ENCODE measurements at regions not wholly inside any gene's neighbourhood (a gene's known extent, or its start where the extent isn't known, plus 50 kb on each side); places are given as distances from the start of the nearest gene placed in this dataset.

DNA sequence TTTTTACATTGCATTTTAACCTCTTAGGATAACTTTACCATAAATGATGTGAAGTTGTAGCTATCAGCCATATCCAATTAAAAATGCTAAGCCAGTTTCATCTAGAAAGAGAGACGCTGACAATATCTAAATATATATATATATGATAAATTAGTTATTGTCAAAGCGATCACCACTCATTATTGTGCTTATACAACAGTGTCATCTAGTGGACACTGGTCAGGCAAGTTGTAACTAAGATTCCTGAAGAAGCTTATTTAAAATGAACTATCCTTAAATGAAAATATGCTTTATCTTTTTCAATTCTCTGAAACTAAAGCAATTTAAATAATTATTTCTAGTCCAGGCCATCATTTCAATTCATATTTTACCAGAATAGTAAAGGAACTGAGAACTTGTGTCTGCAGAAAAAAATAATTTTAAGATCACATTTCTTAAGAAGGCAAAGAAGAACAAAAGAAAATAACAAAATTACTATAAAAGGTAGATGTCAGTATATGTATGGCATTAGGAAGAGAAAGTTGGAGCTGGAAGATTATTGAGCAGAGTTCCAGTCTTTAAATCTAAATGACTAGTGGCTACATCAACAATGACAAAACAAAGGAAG lies 193.3 kb upstream of the SNX7 start:
- Histone ChIP-seq H3K36me3 (ENCODE audit: control insufficient read depth in 4 of 4, insufficient read depth in 4 of 4, low read length in 3 of 4) (no peaks in the 10 kb centered on the region), H3K4me3 (ENCODE audit: control insufficient read depth in 1 of 7, extremely low read depth in 1 of 7, insufficient read depth in 4 of 7, low read depth in 2 of 7, low read length in 6 of 7) (no peak overlapping the region), H3K27me3 (replicated peaks in 2 of 5; ENCODE audit: control insufficient read depth in 4 of 5, insufficient read depth in 5 of 5, low read length in 4 of 5) (no peaks in the 10 kb centered on the region), H3K4me1 (ENCODE audit: control extremely low read depth in 1 of 4, control insufficient read depth in 4 of 4, insufficient read depth in 4 of 4, low read length in 3 of 4) (no peaks in the 10 kb centered on the region), H3K9me3 (ENCODE audit: control extremely low read depth in 1 of 5, control insufficient read depth in 4 of 5, insufficient read depth in 2 of 5, low read depth in 1 of 5, low read length in 4 of 5) (no peaks in the 10 kb centered on the region), H3K27ac (ENCODE audit: insufficient read depth in 1 of 2, low read depth in 1 of 2, low read length in 2 of 2, poor library complexity in 1 of 2, severe bottlenecking in 2 of 2) (no peak overlapping the region)
- ChIA-PET POLR2A (no interaction called here), CTCF (interaction anchor here (0.6 to 2.6 kb wide), 12 partner anchors 8 to 1502 kb away, joined by 3 to 13 read pairs (median 4); no protein-coding TSS in a partner anchor)
- DNase-seq: peak; percentile 60 to 79 (median 75)
- no CpG with 5 or more reads among the region's 2 CpGs for WGBS (ENCODE audit: insufficient coverage)

- Histone ChIP-seq H3K4me1 (ENCODE audit: control extremely low read depth in 1 of 4, control insufficient read depth in 4 of 4, insufficient read depth in 4 of 4, low read length in 3 of 4) (no peaks in the 10 kb centered on the region), H3K9me3 (ENCODE audit: control extremely low read depth in 1 of 5, control insufficient read depth in 4 of 5, insufficient read depth in 2 of 5, low read depth in 1 of 5, low read length in 4 of 5) (no peaks in the 10 kb centered on the region), H3K27me3 (replicated peaks in 2 of 5; ENCODE audit: control insufficient read depth in 4 of 5, insufficient read depth in 5 of 5, low read length in 4 of 5) (no peaks in the 10 kb centered on the region), H3K27ac (ENCODE audit: insufficient read depth in 1 of 2, low read depth in 1 of 2, low read length in 2 of 2, poor library complexity in 1 of 2, severe bottlenecking in 2 of 2) (no peak overlapping the region), H3K36me3 (ENCODE audit: control insufficient read depth in 4 of 4, insufficient read depth in 4 of 4, low read length in 3 of 4) (no peaks in the 10 kb centered on the region), H3K4me3 (ENCODE audit: control insufficient read depth in 1 of 7, extremely low read depth in 1 of 7, insufficient read depth in 4 of 7, low read depth in 2 of 7, low read length in 6 of 7) (no peak overlapping the region)
- no peak for DNase-seq
- CTCF ChIA-PET: interaction anchor here (0.9 to 2.4 kb wide), 7 partner anchors 9 to 1502 kb away, joined by 3 to 13 read pairs (median 5); no protein-coding TSS in a partner anchor
- no CpG with 5 or more reads among the region's 4 CpGs for WGBS (ENCODE audit: insufficient coverage)
- POLR2A ChIA-PET: no interaction called here
These were observed 193.9 kb upstream of the SNX7 start for GRCh38 chr1:98467586-98467985.

DNA sequence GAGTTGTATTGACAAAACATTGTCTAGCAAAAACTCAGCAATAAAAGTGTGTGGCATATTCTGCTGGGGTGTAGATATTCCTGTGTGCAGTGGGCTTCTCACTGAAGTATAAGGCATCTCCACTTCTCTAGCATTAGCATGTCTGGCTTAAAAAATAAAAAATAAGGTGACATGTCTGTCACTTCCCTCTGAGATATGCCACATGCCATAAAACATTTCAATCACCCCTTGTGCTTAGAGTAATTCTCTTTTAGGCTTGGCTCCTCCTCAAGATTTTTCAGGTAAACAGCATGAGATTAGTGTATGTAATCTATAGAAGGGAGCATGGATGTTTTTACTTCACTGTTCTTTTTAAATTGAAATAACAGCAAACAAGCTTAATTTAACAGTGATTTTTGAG lies 194.4 kb upstream of the SNX7 start:
- H3K4me1 ChIP-seq (ENCODE audit: control extremely low read depth in 1 of 4, control insufficient read depth in 4 of 4, insufficient read depth in 4 of 4, low read length in 3 of 4): no peaks in the 10 kb centered on the region
- no peak overlapping the region for H3K4me3 ChIP-seq (ENCODE audit: control insufficient read depth in 1 of 7, extremely low read depth in 1 of 7, insufficient read depth in 4 of 7, low read depth in 2 of 7, low read length in 6 of 7)
- no peaks in the 10 kb centered on the region for H3K27me3 ChIP-seq (replicated peaks in 2 of 5; ENCODE audit: control insufficient read depth in 4 of 5, insufficient read depth in 5 of 5, low read length in 4 of 5)
- DNase-seq: no peak
- no peak overlapping the region for H3K27ac ChIP-seq (ENCODE audit: insufficient read depth in 1 of 2, low read depth in 1 of 2, low read length in 2 of 2, poor library complexity in 1 of 2, severe bottlenecking in 2 of 2)
- CTCF ChIA-PET: interaction anchor here (0.9 to 2.4 kb wide), 5 partner anchors 9 to 1501 kb away, joined by 3 to 13 read pairs (median 6); no protein-coding TSS in a partner anchor
- no peaks in the 10 kb centered on the region for H3K9me3 ChIP-seq (ENCODE audit: control extremely low read depth in 1 of 5, control insufficient read depth in 4 of 5, insufficient read depth in 2 of 5, low read depth in 1 of 5, low read length in 4 of 5)
- no peaks in the 10 kb centered on the region for H3K36me3 ChIP-seq (ENCODE audit: control insufficient read depth in 4 of 4, insufficient read depth in 4 of 4, low read length in 3 of 4)
- POLR2A ChIA-PET: no interaction called here

- Histone ChIP-seq H3K4me3 (ENCODE audit: control insufficient read depth in 1 of 7, extremely low read depth in 1 of 7, insufficient read depth in 4 of 7, low read depth in 2 of 7, low read length in 6 of 7) (no peak overlapping the region), H3K4me1 (ENCODE audit: control extremely low read depth in 1 of 4, control insufficient read depth in 4 of 4, insufficient read depth in 4 of 4, low read length in 3 of 4) (no peaks in the 10 kb centered on the region), H3K27ac (ENCODE audit: insufficient read depth in 1 of 2, low read depth in 1 of 2, low read length in 2 of 2, poor library complexity in 1 of 2, severe bottlenecking in 2 of 2) (no peak overlapping the region), H3K27me3 (replicated peaks in 2 of 5; ENCODE audit: control insufficient read depth in 4 of 5, insufficient read depth in 5 of 5, low read length in 4 of 5) (no peaks in the 10 kb centered on the region), H3K36me3 (ENCODE audit: control insufficient read depth in 4 of 4, insufficient read depth in 4 of 4, low read length in 3 of 4) (no peaks in the 10 kb centered on the region), H3K9me3 (ENCODE audit: control extremely low read depth in 1 of 5, control insufficient read depth in 4 of 5, insufficient read depth in 2 of 5, low read depth in 1 of 5, low read length in 4 of 5) (no peaks in the 10 kb centered on the region)
- DNase-seq: no peak
- ChIA-PET CTCF (no interaction called here), POLR2A (no interaction called here)
- WGBS (ENCODE audit: insufficient coverage): 95% methylated on average over 7 of the region's 7 CpGs
These were observed 199.6 kb upstream of the SNX7 start for GRCh38 chr1:98461873-98462385.

DNA sequence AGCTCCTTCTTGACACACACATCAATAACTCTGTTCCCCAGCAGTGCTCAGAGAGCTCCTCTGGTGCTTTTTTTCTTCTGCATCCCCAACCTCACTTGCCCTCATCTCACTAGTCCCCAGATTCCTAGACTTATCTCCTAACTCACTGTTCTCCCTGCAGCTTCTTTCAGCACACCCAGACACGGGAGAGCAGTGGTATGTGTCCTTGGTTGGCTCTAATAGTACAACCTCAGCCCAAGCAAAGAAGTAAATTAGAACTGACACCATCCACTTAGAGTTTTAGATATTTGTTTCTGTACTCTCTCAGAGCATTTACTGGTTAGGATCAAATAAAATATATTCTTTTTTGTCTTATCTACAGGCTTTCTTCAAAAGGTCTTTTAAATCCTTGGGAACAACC lies 201.4 kb upstream of the SNX7 start:
- 86% methylated on average over 1 of the region's 1 CpG for WGBS (ENCODE audit: insufficient coverage)
- DNase-seq: no peak
- no peaks in the 10 kb centered on the region for H3K9me3 ChIP-seq (ENCODE audit: control extremely low read depth in 1 of 5, control insufficient read depth in 4 of 5, insufficient read depth in 2 of 5, low read depth in 1 of 5, low read length in 4 of 5)
- H3K27me3 ChIP-seq (replicated peaks in 2 of 5; ENCODE audit: control insufficient read depth in 4 of 5, insufficient read depth in 5 of 5, low read length in 4 of 5): no peaks in the 10 kb centered on the region
- H3K4me3 ChIP-seq (ENCODE audit: control insufficient read depth in 1 of 7, extremely low read depth in 1 of 7, insufficient read depth in 4 of 7, low read depth in 2 of 7, low read length in 6 of 7): no peak overlapping the region
- POLR2A ChIA-PET: no interaction called here
- H3K27ac ChIP-seq (ENCODE audit: insufficient read depth in 1 of 2, low read depth in 1 of 2, low read length in 2 of 2, poor library complexity in 1 of 2, severe bottlenecking in 2 of 2): no peak overlapping the region
- H3K4me1 ChIP-seq (ENCODE audit: control extremely low read depth in 1 of 4, control insufficient read depth in 4 of 4, insufficient read depth in 4 of 4, low read length in 3 of 4): no peaks in the 10 kb centered on the region
- H3K36me3 ChIP-seq (ENCODE audit: control insufficient read depth in 4 of 4, insufficient read depth in 4 of 4, low read length in 3 of 4): no peaks in the 10 kb centered on the region
- CTCF ChIA-PET: interaction anchor here (3.0 kb wide), 1 partner anchor 9 kb away, joined by 8 read pairs; no protein-coding TSS in a partner anchor

GRCh38 chr1:98459486-98459870 lies 202.0 kb upstream of the SNX7 start:
- Histone ChIP-seq H3K27me3 (replicated peaks in 2 of 5; ENCODE audit: control insufficient read depth in 4 of 5, insufficient read depth in 5 of 5, low read length in 4 of 5) (no peaks in the 10 kb centered on the region), H3K9me3 (ENCODE audit: control extremely low read depth in 1 of 5, control insufficient read depth in 4 of 5, insufficient read depth in 2 of 5, low read depth in 1 of 5, low read length in 4 of 5) (no peaks in the 10 kb centered on the region), H3K4me3 (ENCODE audit: control insufficient read depth in 1 of 7, extremely low read depth in 1 of 7, insufficient read depth in 4 of 7, low read depth in 2 of 7, low read length in 6 of 7) (no peak overlapping the region), H3K36me3 (ENCODE audit: control insufficient read depth in 4 of 4, insufficient read depth in 4 of 4, low read length in 3 of 4) (no peaks in the 10 kb centered on the region), H3K4me1 (ENCODE audit: control extremely low read depth in 1 of 4, control insufficient read depth in 4 of 4, insufficient read depth in 4 of 4, low read length in 3 of 4) (no peaks in the 10 kb centered on the region), H3K27ac (ENCODE audit: insufficient read depth in 1 of 2, low read depth in 1 of 2, low read length in 2 of 2, poor library complexity in 1 of 2, severe bottlenecking in 2 of 2) (no peak overlapping the region)
- ChIA-PET CTCF (interaction anchor here (3.0 kb wide), 1 partner anchor 9 kb away, joined by 8 read pairs; no protein-coding TSS in a partner anchor), POLR2A (no interaction called here)
- 92% methylated on average over 2 of the region's 2 CpGs for WGBS (ENCODE audit: insufficient coverage)
- DNase-seq: no peak

- ChIA-PET POLR2A (no interaction called here), CTCF (interaction anchor here (1.0 to 3.0 kb wide), 2 partner anchors 8 to 10 kb away, joined by 3 to 8 read pairs; no protein-coding TSS in a partner anchor)
- H3K4me3 ChIP-seq (ENCODE audit: control insufficient read depth in 1 of 7, extremely low read depth in 1 of 7, insufficient read depth in 4 of 7, low read depth in 2 of 7, low read length in 6 of 7): no peak overlapping the region
- 86% methylated on average over 4 of the region's 8 CpGs for WGBS (ENCODE audit: insufficient coverage)
- no peak for DNase-seq
- no peaks in the 10 kb centered on the region for H3K27me3 ChIP-seq (replicated peaks in 2 of 5; ENCODE audit: control insufficient read depth in 4 of 5, insufficient read depth in 5 of 5, low read length in 4 of 5)
- no peak overlapping the region for H3K27ac ChIP-seq (ENCODE audit: insufficient read depth in 1 of 2, low read depth in 1 of 2, low read length in 2 of 2, poor library complexity in 1 of 2, severe bottlenecking in 2 of 2)
- H3K36me3 ChIP-seq (ENCODE audit: control insufficient read depth in 4 of 4, insufficient read depth in 4 of 4, low read length in 3 of 4): no peaks in the 10 kb centered on the region
- H3K9me3 ChIP-seq (ENCODE audit: control extremely low read depth in 1 of 5, control insufficient read depth in 4 of 5, insufficient read depth in 2 of 5, low read depth in 1 of 5, low read length in 4 of 5): no peaks in the 10 kb centered on the region
- H3K4me1 ChIP-seq (ENCODE audit: control extremely low read depth in 1 of 4, control insufficient read depth in 4 of 4, insufficient read depth in 4 of 4, low read length in 3 of 4): no peaks in the 10 kb centered on the region
These were observed 202.7 kb upstream of the SNX7 start for GRCh38 chr1:98458511-98459485.

All from common myeloid progenitor, CD34-positive (primary cell).